ES-I3 (cell line): ENCODE measurements at regions not wholly inside any gene's neighbourhood (a gene's known extent, or its start where the extent isn't known, plus 50 kb on each side); places are given as distances from the start of the nearest gene placed in this dataset.

Experiments used
- H3K36me3 ChIP-seq: 2 replicates; pipeline ENCODE4 v1.6.1; 2013; ENCODE audit warnings: mild to moderate bottlenecking, low read length, control low read depth, moderate library complexity; ENCODE audit not compliant: insufficient read depth
- H3K4me1 ChIP-seq: 2 replicates; pipeline ENCODE4 v1.6.1; 2013; ENCODE audit warnings: mild to moderate bottlenecking, control low read depth, low read length; ENCODE audit not compliant: insufficient read depth
- H3K9ac ChIP-seq: 2 replicates; pipeline ENCODE4 v1.6.1; 2013; ENCODE audit warnings: low read depth, mild to moderate bottlenecking, low read length, moderate library complexity
- H3K9me3 ChIP-seq: 2 replicates; pipeline ENCODE4 v1.6.1; 2013; ENCODE audit warnings: mild to moderate bottlenecking, low read length, moderate library complexity; ENCODE audit not compliant: control insufficient read depth, insufficient read depth

DNA sequence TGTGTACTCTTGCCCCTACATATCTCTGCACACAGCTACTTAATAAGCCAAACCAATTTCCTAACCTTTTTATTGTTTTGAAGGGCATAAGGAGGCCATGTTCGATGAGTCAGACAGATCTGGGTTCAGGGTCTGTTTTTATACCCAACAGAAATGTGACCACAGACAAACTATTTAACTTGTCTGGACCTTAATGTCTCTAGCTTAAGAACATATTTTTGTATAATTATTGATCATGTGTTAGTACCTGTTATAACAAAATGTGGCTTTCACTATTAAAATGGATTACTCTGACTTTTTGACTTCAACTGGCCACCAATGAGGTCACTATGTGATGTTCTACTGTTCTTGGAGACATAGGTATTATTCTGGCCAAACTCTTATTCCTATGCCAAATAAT, 507.8 kb upstream of the USP24 start:
- H3K36me3 ChIP-seq, result no peaks in the 10 kb centered on the region
- H3K9me3 ChIP-seq, result no peaks in the 10 kb centered on the region
- no peak overlapping the region for H3K9ac ChIP-seq
- peaks cover 15% of the 10 kb centered on the region for H3K4me1 ChIP-seq

DNA sequence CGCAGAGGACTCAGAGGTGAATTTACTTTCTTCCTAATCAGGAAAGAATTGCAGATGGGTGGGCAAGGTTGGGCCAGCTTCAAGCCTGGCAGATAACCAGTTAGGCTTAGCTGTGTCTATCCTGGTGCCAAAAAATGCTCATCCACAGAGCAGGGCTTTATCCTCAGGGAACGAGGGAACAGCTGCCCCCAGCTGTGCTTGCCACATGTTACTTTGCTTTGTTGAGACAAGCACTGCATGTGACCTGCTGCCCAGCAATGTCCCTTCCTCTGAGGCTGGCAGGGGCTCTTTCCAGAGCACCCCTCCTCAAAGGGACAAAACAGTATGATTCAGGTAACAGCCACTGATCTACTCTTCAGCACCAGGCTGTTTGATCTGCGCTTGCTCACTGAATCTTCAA, 505.1 kb upstream of the USP24 start:
- no peaks in the 10 kb centered on the region for H3K36me3 ChIP-seq
- H3K4me1 ChIP-seq, result peaks cover 18% of the 10 kb centered on the region
- no peaks in the 10 kb centered on the region for H3K9me3 ChIP-seq
- H3K9ac ChIP-seq, result no peak overlapping the region

DNA sequence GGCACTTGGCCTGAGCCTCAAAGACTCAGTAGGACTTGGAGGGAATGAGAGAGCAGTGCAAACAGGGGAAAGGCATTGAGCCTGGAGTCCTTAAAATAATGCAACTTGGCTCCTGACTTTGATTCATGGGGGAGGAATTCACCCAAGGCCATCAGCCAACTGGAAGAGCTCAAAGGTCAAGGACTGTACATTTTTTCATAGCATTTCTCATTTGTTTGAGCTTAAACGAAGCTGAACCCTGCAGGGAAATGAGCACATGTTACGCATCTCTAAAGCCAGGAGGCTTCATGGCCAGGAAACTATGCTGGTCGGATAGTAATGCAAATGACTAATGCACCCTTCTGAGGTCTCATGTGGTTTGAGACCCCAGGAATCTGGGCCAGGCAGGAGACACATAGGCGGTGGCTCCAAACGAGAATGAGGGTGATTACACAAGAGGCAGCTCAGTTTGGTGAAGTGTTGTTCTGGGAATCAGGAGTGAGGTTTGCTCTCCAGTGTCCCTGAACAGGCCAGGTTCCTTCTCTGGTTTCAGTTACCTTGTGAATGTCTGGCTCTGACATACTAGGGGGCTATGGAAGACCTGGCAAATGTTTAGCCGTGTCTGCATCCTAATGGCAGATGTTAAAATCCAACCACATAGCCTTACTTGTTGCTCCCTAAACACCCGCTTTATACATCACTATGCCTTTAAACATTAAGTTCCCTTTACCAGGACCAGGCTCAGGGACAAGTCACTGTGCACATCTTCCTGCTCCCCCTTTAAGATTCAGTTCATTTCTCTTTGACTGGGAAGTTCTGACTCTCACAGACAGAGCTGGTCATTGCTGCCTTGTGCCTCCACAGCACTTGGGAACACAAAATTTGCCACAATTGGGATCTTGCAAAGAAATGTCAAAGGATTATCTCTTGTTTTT, 503.9 kb upstream of the USP24 start:
- Histone ChIP-seq H3K9ac (no peak overlapping the region), H3K36me3 (no peaks in the 10 kb centered on the region), H3K4me1 (peaks cover 18% of the 10 kb centered on the region), H3K9me3 (no peaks in the 10 kb centered on the region)

DNA sequence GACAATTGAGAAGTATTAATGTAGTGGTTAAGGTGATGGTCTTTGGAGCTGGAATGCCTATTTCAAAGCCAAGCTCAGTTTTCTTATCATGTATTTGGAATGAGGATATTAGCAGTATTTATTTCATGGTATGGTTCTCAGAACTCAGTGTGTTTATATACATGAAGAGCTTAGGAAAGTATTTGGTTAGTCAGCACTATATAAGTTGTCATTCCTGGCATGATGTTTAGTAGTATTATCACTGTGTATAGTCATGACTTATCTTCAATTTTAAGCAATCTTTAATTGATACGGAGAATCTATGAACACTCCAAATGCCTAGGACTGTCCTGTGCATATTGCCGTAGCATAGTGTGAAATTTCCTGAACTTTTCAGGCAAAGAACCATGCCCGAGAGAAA, 501.9 kb upstream of the USP24 start:
- H3K36me3 ChIP-seq, result no peaks in the 10 kb centered on the region
- H3K9ac ChIP-seq, result no peak overlapping the region
- no peaks in the 10 kb centered on the region for H3K9me3 ChIP-seq
- peaks cover 18% of the 10 kb centered on the region for H3K4me1 ChIP-seq

DNA sequence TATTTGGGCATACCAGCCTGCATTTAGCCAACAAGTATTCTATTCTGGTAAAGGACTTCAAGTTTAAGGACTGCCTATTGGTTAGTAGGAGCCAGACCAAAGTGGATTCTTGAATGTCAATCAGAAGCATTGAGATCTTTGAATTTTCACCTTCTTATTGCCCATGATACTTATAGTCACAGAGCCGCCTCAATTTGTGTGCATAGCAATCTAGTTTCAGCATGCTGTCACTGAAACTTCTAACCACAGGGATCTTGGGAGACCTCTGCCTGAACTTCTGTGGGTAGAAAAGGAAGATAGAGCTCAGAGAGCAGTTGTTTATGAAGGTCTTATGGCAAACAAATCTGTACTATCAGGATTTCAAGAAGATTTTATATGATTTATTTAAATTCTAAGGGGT, 501.4 kb upstream of the USP24 start:
- H3K36me3 ChIP-seq, result no peaks in the 10 kb centered on the region
- H3K9ac ChIP-seq, result no peak overlapping the region
- H3K9me3 ChIP-seq, result no peaks in the 10 kb centered on the region
- peaks cover 18% of the 10 kb centered on the region for H3K4me1 ChIP-seq

DNA sequence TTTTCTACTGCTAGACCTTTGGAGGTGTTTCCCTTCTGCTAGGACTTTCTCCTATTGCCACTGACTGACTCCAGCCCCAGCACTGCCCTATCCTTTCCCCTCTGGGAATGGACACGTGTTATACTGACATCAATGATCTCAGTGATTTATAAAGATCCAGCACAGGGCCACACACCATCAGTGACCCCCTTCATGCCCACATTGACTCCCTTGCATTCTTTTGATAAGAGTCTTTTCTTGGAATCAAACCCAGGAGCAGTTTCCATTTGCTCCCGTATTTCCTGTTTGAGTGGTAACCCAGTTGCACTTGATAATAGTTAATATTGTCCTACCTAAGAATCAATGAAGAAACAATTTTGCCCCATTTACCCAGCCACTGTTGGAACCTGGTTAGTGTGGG, 501.0 kb upstream of the USP24 start:
- peaks cover 18% of the 10 kb centered on the region for H3K4me1 ChIP-seq
- no peaks in the 10 kb centered on the region for H3K9me3 ChIP-seq
- H3K36me3 ChIP-seq, result no peaks in the 10 kb centered on the region
- H3K9ac ChIP-seq, result no peak overlapping the region

DNA sequence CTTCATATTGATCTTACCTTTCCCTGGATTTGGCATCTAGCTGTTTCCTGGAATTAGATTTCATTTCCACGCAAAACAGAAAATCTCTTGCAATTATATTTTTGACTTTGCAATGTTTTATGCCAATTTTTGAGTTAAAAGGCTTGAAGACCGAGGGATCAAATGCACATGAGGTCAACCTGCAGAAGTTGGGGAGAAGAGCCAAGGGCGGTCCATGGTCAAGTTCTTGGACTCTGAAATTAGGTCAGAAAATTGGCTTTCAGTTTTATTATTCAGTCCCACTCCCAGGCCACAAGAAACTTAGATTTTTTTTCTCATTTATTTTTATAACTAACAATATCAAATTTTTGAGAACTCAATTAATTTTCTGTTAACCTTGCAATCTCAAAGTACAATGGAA, 499.1 kb upstream of the USP24 start:
- Histone ChIP-seq H3K36me3 (no peaks in the 10 kb centered on the region), H3K9ac (no peak overlapping the region), H3K4me1 (peaks cover 14% of the 10 kb centered on the region; the same call in 1 of the 2 replicates), H3K9me3 (no peaks in the 10 kb centered on the region)

DNA sequence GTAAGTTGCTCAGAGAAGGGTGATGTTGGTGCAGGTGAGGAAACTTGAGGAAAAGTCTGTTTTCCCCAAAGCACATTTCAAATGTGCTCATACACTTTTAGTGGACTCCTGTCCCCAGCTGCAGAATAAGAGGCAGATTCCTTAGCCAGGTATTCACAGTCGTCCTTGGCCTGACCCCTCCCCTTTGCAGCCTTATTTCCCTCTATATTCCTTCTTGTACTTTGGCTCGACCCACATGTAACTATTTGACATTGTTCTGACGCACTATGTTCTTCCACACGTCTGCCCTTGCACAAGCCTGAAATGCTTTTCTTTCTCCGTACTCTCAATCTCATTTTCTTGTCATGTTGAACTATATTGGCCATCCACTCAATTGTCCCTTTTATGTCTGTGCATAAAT, 498.4 kb upstream of the USP24 start:
- Histone ChIP-seq H3K4me1 (peaks cover 10% of the 10 kb centered on the region; the same call in 1 of the 2 replicates), H3K9me3 (no peaks in the 10 kb centered on the region), H3K9ac (no peak overlapping the region), H3K36me3 (no peaks in the 10 kb centered on the region)

DNA sequence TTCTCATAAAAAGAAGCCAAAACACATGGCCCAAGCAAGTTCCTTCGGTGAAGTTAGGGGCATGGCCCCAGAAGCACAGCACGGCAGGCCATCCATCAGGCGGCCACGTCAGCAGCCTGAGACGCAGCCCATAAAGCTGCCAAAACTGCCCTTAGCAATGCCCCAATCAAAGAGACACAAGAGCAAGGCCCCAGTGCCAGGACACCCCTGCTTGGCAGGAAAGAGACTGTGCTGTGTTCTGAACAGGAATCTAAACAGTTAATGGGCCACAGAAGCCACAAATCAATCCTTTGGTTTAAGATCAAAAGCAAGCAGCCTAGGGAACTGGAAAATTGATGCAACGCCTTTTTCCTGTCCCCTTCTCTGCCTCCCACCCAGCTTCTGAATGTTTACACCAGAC, 497.0 kb upstream of the USP24 start:
- Histone ChIP-seq H3K9ac (no peak overlapping the region), H3K36me3 (no peaks in the 10 kb centered on the region), H3K9me3 (no peaks in the 10 kb centered on the region), H3K4me1 (peaks cover 4% of the 10 kb centered on the region; the same call in 1 of the 2 replicates)

DNA sequence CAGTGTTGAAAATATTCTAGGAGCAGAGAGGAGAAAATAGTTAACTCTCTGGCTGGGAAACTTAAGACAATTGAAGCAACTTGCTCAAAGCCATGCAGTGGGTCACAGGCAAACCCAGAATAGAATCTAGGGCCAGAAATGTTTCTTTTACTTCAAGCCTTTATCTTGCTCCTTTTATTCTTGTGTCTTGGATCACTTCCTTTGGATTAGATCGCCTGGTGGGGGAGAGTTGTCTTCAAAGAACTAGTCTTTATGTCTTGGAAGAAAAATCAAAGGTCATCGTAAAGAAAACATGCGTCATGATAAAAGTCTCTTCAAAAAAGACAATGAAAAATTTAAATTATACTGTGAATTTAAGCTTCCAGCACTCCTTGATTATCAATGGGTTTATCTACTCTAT, 493.6 kb upstream of the USP24 start:
- Histone ChIP-seq H3K9ac (no peak overlapping the region), H3K4me1 (peaks cover 4% of the 10 kb centered on the region; the same call in 1 of the 2 replicates), H3K36me3 (no peaks in the 10 kb centered on the region), H3K9me3 (no peaks in the 10 kb centered on the region)

DNA sequence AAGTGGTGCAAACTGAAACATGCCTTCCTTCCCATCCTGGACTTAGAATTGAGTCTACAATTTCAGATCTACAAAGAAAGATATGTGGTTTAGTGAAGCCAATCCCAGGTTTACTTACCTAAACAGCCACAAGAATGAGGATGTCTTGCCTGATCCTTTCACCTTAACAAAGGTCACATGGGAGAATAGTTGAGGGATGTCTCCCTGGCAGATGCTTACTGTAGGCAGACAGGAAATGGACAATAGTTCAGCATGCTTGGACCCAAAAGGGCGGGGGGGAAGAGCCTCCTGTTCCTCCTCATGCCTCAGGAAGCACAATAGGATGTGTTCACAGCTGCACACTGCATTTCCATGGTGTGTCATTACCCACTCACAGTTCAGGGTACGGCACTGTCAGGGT, 492.7 kb upstream of the USP24 start:
- no peak overlapping the region for H3K9ac ChIP-seq
- peaks cover 4% of the 10 kb centered on the region; the same call in 1 of the 2 replicates for H3K4me1 ChIP-seq
- no peaks in the 10 kb centered on the region for H3K36me3 ChIP-seq
- H3K9me3 ChIP-seq, result no peaks in the 10 kb centered on the region

DNA sequence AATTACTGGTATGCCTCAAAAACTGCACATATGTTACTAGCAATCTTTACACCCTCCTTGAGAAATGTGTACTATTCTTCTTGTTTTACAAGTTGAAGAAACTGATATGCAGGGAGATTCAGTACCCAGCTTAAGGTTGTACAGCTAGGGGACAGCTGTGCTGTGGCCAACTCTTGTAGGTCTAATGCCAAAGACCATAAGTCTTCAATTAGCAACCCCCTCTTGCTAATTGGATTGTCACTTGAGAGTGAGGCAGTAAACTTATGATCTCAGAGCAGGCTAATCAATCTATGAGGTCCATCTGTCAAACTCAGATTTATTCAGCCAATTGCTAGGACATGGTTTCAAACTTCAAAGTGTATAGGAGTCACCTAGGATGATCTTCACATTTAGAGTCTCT, 492.0 kb upstream of the USP24 start:
- Histone ChIP-seq H3K4me1 (peaks cover 4% of the 10 kb centered on the region; the same call in 1 of the 2 replicates), H3K36me3 (no peaks in the 10 kb centered on the region), H3K9me3 (no peaks in the 10 kb centered on the region), H3K9ac (no peak overlapping the region)

DNA sequence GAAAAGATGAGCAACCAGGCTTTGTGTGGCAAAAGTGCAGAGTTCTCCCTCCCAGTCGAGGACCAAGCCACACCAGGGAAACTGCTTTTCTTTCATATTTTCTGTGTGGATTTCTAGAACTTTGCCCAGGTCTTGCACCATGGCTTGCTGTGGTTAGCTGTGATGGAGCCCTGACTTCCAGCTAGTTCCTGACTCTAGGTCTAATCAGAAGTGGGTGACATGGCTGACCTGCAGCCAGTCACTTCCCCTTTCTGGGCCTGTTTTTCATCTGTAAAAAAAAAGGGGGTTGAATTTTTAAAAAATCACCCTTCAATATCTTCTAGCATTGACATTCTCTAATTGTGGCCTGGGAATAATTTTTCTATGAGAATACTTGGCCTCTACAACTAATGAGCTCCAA, 491.2 kb upstream of the USP24 start:
- no peaks in the 10 kb centered on the region for H3K36me3 ChIP-seq
- H3K9me3 ChIP-seq, result no peaks in the 10 kb centered on the region
- peaks cover 4% of the 10 kb centered on the region; the same call in 1 of the 2 replicates for H3K4me1 ChIP-seq
- H3K9ac ChIP-seq, result no peak overlapping the region

DNA sequence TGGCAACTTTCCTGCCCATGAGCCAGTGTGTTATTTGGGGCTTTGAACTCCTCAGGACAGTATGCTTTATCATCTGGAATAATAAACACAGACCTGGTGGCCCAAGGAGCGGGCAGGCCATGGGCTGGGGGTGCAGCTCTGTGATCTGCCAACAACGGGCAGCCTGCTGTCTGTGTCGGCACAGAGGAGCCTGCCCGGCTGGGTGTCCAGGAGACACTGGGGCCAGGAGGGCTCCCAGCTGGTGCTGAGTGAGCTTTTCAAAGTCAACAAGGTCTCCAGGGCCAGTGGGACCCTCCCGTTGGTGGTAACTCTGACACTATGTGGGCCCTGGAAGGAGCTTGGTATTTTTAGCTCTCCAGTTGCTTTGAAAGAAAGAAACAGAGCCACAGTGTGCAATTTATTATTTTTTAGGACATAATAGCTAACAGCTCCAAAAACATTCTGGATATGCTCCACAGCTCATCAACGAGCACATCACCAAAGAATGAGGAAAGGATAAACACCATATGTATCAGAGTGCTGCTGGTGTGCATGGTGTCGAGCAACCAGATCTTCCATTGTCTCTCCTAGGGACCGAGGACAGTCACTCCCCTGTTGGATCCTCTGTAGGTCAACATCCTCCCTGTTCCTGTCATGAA, 488.7 kb upstream of the USP24 start:
- Histone ChIP-seq H3K36me3 (no peaks in the 10 kb centered on the region), H3K9ac (no peak overlapping the region), H3K4me1 (peaks cover 4% of the 10 kb centered on the region; the same call in 1 of the 2 replicates), H3K9me3 (no peaks in the 10 kb centered on the region)

DNA sequence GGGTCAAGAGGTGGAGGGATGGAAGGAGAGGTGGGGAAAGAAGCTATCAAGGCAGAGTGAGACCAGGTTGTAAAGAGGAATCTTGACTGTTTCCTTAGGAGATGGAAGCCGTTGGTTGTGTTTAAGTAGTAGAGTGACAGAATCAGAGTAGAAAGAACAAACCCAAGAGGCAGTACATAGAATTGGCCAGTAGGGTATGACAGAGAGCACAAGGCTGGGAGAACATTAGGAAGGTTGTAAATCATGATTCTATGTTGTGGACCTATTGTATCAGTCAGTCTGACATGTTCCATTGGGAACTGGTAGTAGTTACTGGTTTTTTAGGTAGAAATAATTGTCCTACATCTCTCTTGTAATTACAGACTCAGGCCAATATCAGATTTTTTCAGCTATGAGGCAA, 486.9 kb upstream of the USP24 start:
- Histone ChIP-seq H3K9ac (no peak overlapping the region), H3K9me3 (no peaks in the 10 kb centered on the region), H3K4me1 (no peaks in the 10 kb centered on the region), H3K36me3 (no peaks in the 10 kb centered on the region)
